GM21515 (cell line): ENCODE measurements at regions not wholly inside any gene's neighbourhood (a gene's known extent, or its start where the extent isn't known, plus 50 kb on each side); places are given as distances from the start of the nearest gene placed in this dataset.

ENCODE experiments used
- ATAC-seq: cut with Tn5 transposase; IDR thresholded peaks from one replicate; pipeline ENCODE4 v1.9.1; 2021; ENCODE audit not compliant: unreplicated experiment

DNA sequence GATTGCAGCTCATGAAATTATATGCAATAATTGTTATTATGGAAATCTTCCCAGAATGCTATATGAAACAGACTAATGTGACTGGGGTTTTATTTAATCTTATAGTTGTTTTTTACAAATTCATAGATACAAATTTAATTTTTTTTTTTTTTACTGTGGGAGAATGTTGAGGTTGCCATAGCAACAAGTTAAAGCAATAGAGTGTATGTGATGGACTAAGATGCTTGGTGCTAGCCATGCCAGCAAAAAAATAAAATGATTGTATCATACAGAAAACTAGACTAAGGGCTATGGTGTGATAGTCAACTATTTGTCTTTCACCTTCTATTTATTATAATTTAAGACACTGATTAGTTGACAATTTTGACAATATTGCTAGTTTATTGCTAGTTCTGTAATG, 163.2 kb upstream of the BLID start:
- ATAC-seq, result no peak

DNA sequence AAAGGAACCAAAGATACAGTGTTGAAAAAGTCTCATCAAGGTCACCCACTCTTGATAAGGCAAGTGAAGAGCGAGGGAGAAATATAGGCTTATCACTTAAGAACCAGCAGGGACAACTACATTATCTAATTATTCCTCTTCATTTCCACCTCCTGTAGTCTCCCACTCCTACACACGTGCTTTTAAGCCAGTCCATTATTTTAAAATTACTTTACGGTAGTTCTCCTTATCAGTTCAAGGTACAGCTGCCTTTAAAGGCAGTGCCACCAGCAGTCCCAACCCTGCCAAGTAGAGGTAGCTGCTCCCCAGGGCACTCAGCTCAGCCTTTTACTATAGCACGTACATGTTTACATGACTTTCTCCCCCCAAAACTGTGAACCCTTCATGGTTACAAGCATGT, 161.5 kb upstream of the BLID start:
- no peak for ATAC-seq

DNA sequence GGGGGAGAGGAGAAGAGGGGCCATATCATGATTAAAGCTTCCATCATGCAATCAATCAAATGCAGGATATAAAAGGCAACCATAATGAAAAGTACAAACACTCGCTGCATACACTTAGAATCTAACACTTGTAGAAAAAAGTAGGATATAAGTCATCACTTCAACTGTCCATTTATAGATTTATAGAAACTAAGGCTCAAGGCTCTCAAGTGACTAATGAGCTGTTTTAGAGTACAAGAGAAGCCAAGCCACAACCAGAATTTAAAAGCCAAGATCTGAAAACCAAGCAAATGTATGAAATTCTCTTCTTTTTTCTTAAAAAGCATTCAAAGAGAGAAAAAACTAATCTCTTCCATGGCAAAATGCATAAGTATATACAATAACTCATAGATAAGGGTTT, 160.2 kb upstream of the BLID start:
- no peak for ATAC-seq

DNA sequence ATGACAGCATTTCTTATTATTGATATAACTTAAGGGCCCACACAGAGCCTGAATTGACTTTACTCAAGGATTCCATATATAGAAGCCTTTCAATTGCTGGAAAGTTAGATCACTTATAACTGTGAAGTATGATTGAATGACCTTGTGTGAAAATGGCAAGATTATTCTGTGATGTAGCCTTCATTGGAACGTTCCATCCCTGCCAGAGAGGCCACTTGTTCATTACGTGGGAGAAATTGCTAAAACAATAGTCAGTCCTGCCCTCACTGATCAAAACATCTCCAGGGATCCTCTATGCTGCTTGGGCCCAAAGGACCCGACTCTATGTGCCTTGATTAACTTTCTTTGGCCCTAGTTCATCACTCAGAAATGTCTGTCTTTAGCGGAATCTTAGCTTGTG, 159.5 kb upstream of the BLID start:
- ATAC-seq, result no peak

DNA sequence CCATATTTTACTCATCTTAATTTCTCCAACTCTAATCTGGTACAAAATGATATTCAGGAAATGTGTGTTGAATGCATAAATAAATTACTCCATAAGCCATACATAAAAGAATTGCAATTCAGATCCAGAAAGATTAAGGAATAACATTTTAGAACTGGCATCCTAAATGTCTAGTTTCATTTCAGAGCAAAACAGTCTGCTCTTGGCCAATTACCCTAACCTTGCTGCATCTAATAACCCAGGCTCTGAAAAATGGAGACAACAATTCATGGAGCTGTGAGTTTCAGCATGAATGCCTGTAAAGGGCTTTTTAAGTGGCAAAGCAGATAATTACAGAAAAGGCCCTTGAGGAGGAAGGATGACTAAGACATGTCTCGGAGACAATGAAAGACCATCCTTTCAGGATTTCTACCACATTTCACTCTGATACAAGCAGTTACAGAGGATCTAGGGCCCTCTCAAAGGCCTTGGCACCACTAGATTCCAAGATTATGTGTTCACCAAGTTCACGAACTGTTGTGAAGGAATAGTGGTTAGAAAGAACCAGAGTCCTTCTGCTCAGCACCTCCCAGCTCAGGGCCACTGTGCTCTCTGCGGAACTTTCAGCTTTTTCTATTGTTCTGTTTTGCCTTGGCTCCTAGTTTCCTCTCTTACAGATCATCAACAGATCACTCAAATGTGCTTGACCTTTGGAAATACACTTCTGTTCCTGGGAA, 157.6 kb upstream of the BLID start:
- ATAC-seq, result no peak

GRCh38 chr11:122271745-122272144, 155.7 kb upstream of the BLID start:
- ATAC-seq, result no peak

GRCh38 chr11:122271137-122271536, 155.1 kb upstream of the BLID start:
- ATAC-seq, result no peak

DNA sequence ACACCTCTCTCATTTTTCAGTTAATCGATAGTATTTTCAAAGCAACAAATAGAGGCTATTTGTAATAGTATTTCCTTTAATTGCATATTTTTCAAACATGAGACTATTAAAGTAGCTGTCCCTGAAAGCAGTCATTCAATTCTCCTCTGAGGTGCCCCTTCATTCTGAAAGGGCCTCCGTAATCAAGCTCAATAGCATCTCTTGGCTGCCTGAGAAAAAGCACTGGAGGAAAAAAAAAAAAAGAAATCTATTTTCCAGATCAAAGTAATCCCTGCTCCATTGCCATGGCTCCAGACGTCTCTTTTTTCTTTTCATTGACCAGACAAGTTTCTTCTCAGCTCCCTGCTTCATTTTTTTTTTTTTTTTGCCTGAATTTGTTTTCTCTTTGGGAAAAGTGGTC, 154.5 kb upstream of the BLID start:
- ATAC-seq, result no peak

GRCh38 chr11:122269824-122270223, 153.8 kb upstream of the BLID start:
- ATAC-seq, result no peak

GRCh38 chr11:122268601-122269130, 152.7 kb upstream of the BLID start:
- no peak for ATAC-seq

DNA sequence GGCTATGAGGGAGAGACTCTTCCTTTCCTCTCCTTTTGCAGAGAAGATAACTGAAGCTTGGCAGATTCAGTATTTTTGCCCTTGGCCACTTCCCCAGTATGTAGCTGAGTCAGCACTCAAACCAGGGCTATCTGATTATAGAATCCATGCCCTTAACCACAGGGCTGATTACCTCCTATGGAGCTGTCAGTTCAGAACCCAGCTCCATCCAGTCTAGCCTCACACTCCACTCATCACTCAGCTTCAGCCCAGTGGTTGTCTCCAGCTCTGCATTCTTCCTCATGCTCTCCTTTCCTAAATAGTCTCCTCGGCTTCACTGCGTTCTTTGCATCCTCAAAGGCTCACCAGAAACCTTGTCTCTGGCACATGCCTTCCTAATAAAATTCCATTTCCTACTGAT, 151.6 kb upstream of the BLID start:
- no peak for ATAC-seq

DNA sequence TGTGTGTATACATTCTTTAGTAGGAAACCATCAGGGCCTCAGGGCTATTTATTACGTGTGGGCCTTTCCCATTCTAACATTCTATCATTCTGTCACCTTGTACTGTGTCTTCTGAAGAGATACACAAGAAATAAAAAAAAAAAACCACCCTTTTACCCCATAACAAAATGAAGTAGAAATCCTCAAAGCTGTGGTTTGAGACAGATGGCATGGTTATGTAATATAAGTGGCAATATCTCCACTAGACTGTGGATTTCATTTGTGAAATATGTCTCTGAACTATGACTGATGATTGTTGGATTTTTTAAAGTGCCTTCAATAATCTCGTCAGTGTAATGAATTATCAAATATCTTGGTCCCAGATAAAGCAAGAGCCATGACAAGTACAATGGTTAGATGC, 150.0 kb upstream of the BLID start:
- ATAC-seq, result no peak

GRCh38 chr11:122264121-122264520, 148.1 kb upstream of the BLID start:
- no peak for ATAC-seq

GRCh38 chr11:122261546-122261945, 145.5 kb upstream of the BLID start:
- ATAC-seq, result no peak

DNA sequence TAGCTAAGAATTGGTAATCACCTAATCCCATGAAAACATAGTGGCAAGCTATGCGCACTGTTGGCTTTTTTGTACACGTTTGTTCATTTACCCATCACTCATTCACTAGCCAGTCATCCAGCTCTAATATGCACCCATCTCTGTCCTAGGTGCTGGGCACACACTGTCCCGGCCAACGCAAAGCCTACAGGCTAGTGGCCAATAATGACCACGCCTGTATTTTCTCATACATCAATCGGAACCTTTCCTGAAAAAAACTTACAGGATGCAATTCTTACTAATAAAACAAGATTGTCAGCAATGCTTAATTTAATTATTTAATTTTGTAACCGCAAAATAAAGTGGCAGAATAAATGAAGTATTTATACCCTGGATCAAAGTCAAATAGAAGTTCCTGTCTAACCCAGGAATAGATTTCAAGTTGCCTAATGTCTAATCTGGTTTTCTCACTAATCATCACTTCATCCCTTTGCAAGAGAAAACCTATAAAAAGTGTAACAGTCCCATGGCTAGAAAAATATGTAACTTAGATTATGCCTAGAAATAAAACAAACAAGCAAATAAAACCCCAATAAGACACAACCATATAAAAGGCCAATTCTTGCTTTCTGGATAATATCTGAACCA, 143.3 kb upstream of the BLID start:
- ATAC-seq, result no peak

GRCh38 chr11:122258446-122259194, 142.6 kb upstream of the BLID start:
- no peak for ATAC-seq

- ATAC-seq, result no peak
Measured at GRCh38 chr11:122253589-122254231, 137.7 kb upstream of the BLID start.

DNA sequence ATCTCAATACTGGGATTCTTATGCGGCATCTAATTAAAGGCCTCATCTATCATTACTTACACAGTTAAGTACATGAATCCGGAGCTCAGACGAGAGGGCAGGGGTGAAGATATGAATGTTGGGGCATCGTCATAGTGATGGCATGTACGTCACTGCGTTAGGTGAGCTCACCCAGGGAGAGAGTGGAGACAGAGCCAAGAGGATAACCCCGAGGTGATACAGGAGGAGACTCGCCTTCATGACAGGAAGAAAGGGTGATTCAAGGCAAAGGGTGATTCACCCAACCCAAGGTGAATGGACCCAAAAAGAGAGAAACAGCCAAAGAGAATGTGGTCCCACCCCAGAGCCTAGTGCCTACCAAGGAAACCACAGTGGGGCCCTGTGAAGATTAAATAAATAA, 132.9 kb upstream of the BLID start:
- no peak for ATAC-seq

DNA sequence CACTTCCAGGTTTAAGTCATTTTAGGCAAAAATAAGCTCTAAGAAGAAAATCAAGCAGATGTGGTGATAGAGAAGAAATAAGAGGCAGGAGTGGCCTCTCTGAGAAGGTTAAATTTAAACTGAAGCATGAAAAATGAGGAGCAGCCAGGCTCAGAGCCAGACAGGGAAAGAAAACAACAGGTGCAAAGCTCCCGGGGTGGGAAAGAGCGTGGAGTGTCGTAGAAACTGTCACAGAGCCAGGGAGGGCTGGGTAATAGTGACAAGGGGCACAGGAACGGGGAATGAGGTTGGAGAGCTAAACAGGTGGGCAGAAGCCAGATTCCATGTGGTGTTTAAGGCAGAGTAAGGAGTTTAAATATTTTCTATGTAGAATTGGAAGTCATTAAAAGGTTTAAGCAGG, 132.1 kb upstream of the BLID start:
- ATAC-seq, result no peak

- ATAC-seq, result no peak
Measured at GRCh38 chr11:122246874-122247273, 130.9 kb upstream of the BLID start.

GRCh38 chr11:122242731-122243130, 126.7 kb upstream of the BLID start:
- no peak for ATAC-seq

DNA sequence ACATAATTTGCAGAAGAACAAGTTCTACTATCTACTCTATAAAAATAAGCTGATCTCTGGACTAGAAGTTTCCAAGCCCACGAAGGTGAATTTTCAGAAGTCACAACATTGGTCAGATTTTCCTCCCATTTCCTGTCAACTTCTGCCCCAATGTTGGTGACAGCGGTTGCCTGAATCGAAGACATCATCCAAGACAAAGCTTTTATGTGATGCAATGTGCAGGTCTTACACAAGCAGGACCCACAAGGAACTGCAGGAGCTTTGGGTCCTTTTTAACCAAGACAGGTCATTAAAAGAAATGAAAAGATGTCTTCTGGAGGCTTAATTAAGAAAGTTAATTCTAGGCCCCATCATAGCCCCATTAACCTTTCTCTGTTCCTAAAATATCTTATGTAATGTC, 125.6 kb upstream of the BLID start:
- no peak for ATAC-seq
